GM23248 (cell line): ENCODE measurements at regions not wholly inside any gene's neighbourhood (a gene's known extent, or its start where the extent isn't known, plus 50 kb on each side); places are given as distances from the start of the nearest gene placed in this dataset.

Experiments used
- DNase-seq: peaks from one replicate; pipeline ENCODE4 v3.0.0-alpha.2; 2015
- H2AFZ ChIP-seq: fragments of 200-600 bp; sonication (generic); 2 replicates; pipeline ENCODE4 v1.6.1; 2016; ENCODE audit warnings: antibody characterized with exemption
- H3F3A ChIP-seq: fragments of 200-600 bp; sonication (generic); 2 replicates; pipeline ENCODE4 v1.6.1; 2016; ENCODE audit warnings: mild to moderate bottlenecking, antibody characterized with exemption, mixed run types; ENCODE audit not compliant: insufficient read depth
- H3K27ac ChIP-seq: fragments of 200-600 bp; sonication (generic); 2 replicates; pipeline ENCODE4 v1.5.1; 2016; ENCODE audit warnings: mild to moderate bottlenecking
- H3K27me3 ChIP-seq: fragments of 200-600 bp; sonication (generic); replicated peaks from 2 replicates; pipeline ENCODE4 v1.6.1; 2016; ENCODE audit warnings: mild to moderate bottlenecking; ENCODE audit not compliant: insufficient read depth
- H3K36me3 ChIP-seq: fragments of 200-600 bp; sonication (generic); 2 replicates; pipeline ENCODE4 v1.6.1; 2016; ENCODE audit warnings: low read depth, mild to moderate bottlenecking
- H3K4me1 ChIP-seq: fragments of 200-600 bp; sonication (generic); 2 replicates; pipeline ENCODE4 v1.6.1; 2016; ENCODE audit warnings: mild to moderate bottlenecking; ENCODE audit not compliant: insufficient read depth
- H3K4me2 ChIP-seq: fragments of 200-600 bp; sonication (generic); one replicate; pipeline ENCODE4 v1.6.1; 2016; ENCODE audit warnings: mild to moderate bottlenecking; ENCODE audit not compliant: unreplicated experiment
- H3K4me3 ChIP-seq: fragments of 200-600 bp; sonication (generic); 2 replicates; pipeline ENCODE4 v1.5.1; 2016; ENCODE audit warnings: mild to moderate bottlenecking
- H3K79me2 ChIP-seq: fragments of 200-600 bp; sonication (generic); 2 replicates; pipeline ENCODE4 v1.6.1; 2016; ENCODE audit warnings: mild to moderate bottlenecking; ENCODE audit not compliant: insufficient read depth
- H3K9ac ChIP-seq: fragments of 200-600 bp; sonication (generic); 2 replicates; pipeline ENCODE4 v1.6.1; 2016; ENCODE audit warnings: mild to moderate bottlenecking
- H3K9me2 ChIP-seq: fragments of 200-600 bp; sonication (generic); 2 replicates; pipeline ENCODE4 v1.6.1; 2016; ENCODE audit warnings: mixed run types, mild to moderate bottlenecking, moderate library complexity; ENCODE audit not compliant: insufficient read depth
- H3K9me3 ChIP-seq: fragments of 200-600 bp; sonication (generic); one replicate; pipeline ENCODE4 v1.6.1; 2017; ENCODE audit warnings: low read depth
- H4K20me1 ChIP-seq: fragments of 200-600 bp; sonication (generic); 2 replicates; pipeline ENCODE4 v1.6.0; 2016; ENCODE audit not compliant: insufficient read depth
- EZH2 ChIP-seq: fragments of 200-600 bp; sonication (generic); IDR thresholded peaks from 2 replicates; pipeline ENCODE4 v1.6.1; 2018; ENCODE audit warnings: antibody characterized with exemption, mild to moderate bottlenecking; ENCODE audit not compliant: insufficient read depth, poor library complexity, severe bottlenecking
- EZH2phosphoT487 ChIP-seq: fragments of 200-600 bp; sonication (generic); IDR thresholded peaks from 2 replicates; pipeline ENCODE4 v1.6.1; 2018; ENCODE audit warnings: antibody characterized with exemption, moderate library complexity, mild to moderate bottlenecking, low read depth; ENCODE audit not compliant: insufficient read depth
- WGBS, 2 experiments: methylation state at CpG; one replicate each; pipeline ENCODE4 v1.1.6; 2015 to 2017; ENCODE audit warnings: low lambda C conversion rate in 2 of 2, low coverage in 1 of 2; ENCODE audit errors: missing lambda C conversion rate in 2 of 2; 5-methylcytosine and 5-hydroxymethylcytosine counted together
- in situ Hi-C: fragments of 300-500 bp; cut with MboI; formaldehyde crosslinking; loops from 2 replicates; pipeline ENCODE4 v1.15.0; 2020

DNA sequence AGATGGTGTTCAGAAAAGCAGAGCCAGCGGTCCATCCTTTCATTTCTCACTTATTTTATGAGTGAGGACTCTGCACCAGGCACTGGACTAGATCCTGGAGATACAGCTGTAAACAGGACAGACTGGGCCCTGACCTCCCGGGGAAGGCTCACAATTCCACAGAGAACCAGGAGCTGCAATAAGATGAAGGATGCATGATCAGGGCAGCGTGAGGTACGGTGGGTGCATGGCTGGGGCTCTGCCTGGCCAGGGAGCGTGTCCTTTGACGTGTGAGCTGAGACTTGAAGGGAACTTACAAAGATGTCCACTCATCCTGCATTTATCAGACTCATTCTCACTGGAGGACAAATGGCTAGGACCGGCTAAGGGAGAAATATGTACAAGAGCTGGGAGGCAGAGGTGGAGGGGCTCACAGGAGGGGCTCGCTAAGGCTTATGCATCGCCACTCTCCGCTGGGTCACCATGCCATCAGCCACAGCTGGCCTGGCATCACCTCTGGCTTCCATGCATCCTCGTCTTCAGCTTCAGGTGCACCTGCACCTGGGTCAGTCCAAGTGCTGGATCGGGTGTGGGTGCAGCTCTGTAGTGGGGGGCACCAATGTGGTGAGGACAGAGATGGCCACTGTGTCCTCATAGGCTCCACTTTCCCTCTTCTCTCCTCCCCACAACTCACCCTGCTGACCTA is 213.9 kb downstream of the TOMM20 start:
- in situ Hi-C loops = no loop called here
- no peak overlapping the region for H3K4me3 ChIP-seq
- no peak overlapping the region for H3K4me2 ChIP-seq
- DNase-seq = no peak
- no peak for TF ChIP-seq EZH2
- TF ChIP-seq EZH2phosphoT487 = no peak
- WGBS, 2 experiments = 91 to 93% methylated on average over 12 of the region's 12 CpGs
- no peak overlapping the region for H3K9ac ChIP-seq
- no peaks in the 10 kb centered on the region for H3K9me3 ChIP-seq
- H3K36me3 ChIP-seq = no peaks in the 10 kb centered on the region
- no peak overlapping the region for H2AFZ ChIP-seq
- H3F3A ChIP-seq = no peaks in the 10 kb centered on the region
- no peaks in the 10 kb centered on the region for H3K27me3 ChIP-seq
- H3K9me2 ChIP-seq = no peaks in the 10 kb centered on the region
- no peak overlapping the region for H3K27ac ChIP-seq
- no peaks in the 10 kb centered on the region for H4K20me1 ChIP-seq
- no peaks in the 10 kb centered on the region for H3K79me2 ChIP-seq
- H3K4me1 ChIP-seq = no peaks in the 10 kb centered on the region

GRCh38 chr1:234913771-234914170 is 214.9 kb downstream of the TOMM20 start:
- Histone ChIP-seq H3K4me1 (no peaks in the 10 kb centered on the region), H3F3A (no peaks in the 10 kb centered on the region), H3K9ac (no peak overlapping the region), H3K9me3 (no peaks in the 10 kb centered on the region), H3K27me3 (no peaks in the 10 kb centered on the region), H4K20me1 (no peaks in the 10 kb centered on the region), H3K79me2 (no peaks in the 10 kb centered on the region), H3K27ac (no peak overlapping the region), H3K9me2 (no peaks in the 10 kb centered on the region), H3K36me3 (no peaks in the 10 kb centered on the region), H3K4me3 (no peak overlapping the region), H3K4me2 (no peak overlapping the region), H2AFZ (no peak overlapping the region)
- TF ChIP-seq EZH2phosphoT487 (no peak), EZH2 (no peak)
- DNase-seq = no peak
- 78 to 86% methylated on average over 11 of the region's 11 CpGs for WGBS, 2 experiments
- in situ Hi-C loops = no loop called here

DNA sequence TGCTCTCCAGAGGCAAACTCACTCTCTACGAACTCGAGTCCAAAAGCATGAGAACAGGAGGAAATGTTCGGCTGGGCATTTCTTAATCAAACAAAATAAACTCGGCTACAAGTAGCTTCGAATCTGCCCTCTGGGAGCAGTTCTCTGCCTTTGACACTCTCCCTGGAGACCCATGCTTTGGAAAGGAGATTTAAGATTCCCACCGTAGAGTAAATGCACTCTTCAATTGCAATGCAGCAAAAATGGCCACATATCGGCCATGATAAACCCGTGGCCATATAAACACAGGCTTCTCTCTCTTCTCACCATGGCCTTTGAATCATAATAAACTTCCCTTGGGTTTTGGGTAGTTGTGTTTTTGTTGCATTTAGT is 215.4 kb downstream of the TOMM20 start:
- in situ Hi-C loops = no loop called here
- Histone ChIP-seq H4K20me1 (no peaks in the 10 kb centered on the region), H3K27ac (no peak overlapping the region), H3K79me2 (no peaks in the 10 kb centered on the region), H3K9ac (no peak overlapping the region), H3F3A (peaks cover 2% of the 10 kb centered on the region; the same call in 1 of the 2 replicates), H2AFZ (no peak overlapping the region), H3K4me1 (peaks cover 4% of the 10 kb centered on the region), H3K36me3 (no peaks in the 10 kb centered on the region), H3K4me2 (no peak overlapping the region), H3K9me2 (no peaks in the 10 kb centered on the region), H3K4me3 (no peak overlapping the region), H3K27me3 (no peaks in the 10 kb centered on the region), H3K9me3 (no peaks in the 10 kb centered on the region)
- TF ChIP-seq EZH2phosphoT487 (no peak), EZH2 (no peak)
- 94 to 96% methylated on average over 8 of the region's 8 CpGs for WGBS, 2 experiments
- DNase-seq = no peak

GRCh38 chr1:234912548-234913277 is 215.9 kb downstream of the TOMM20 start:
- Histone ChIP-seq H3K9me3 (no peaks in the 10 kb centered on the region), H3K9ac (no peak overlapping the region), H3K4me2 (no peak overlapping the region), H3K4me3 (no peak overlapping the region), H3K4me1 (peaks cover 9% of the 10 kb centered on the region), H3K79me2 (no peaks in the 10 kb centered on the region), H2AFZ (no peak overlapping the region), H3K27ac (no peak overlapping the region), H3K9me2 (no peaks in the 10 kb centered on the region), H3K36me3 (no peaks in the 10 kb centered on the region), H3F3A (peaks cover 8% of the 10 kb centered on the region; the same call in 1 of the 2 replicates), H4K20me1 (no peaks in the 10 kb centered on the region), H3K27me3 (no peaks in the 10 kb centered on the region)
- DNase-seq = no peak
- 93% methylated on average over 9 of the region's 9 CpGs for WGBS, 2 experiments
- in situ Hi-C loops = no loop called here
- no peak for TF ChIP-seq EZH2phosphoT487
- no peak for TF ChIP-seq EZH2
